D721Med (cell line): ENCODE measurements at regions not wholly inside any gene's neighbourhood (a gene's known extent, or its start where the extent isn't known, plus 50 kb on each side); places are given as distances from the start of the nearest gene placed in this dataset.

Source experiments
- DNase-seq: peaks from one replicate; pipeline ENCODE4 v3.0.0; 2011; ENCODE audit warnings: low spot score; ENCODE audit not compliant: insufficient read length
- FAIRE-seq: peaks from 2 replicates; lab custom pipeline; 2011; peaks lifted over from hg19 to GRCh38; lab: Jason Lieb, UNC
- TF ChIP-seq, protein P1 (sequence below): IDR thresholded peaks from 2 replicates; pipeline ENCODE4 v1.5.1; 2012; ENCODE audit warnings: mild to moderate bottlenecking, control low read depth; ENCODE audit not compliant: insufficient read depth; ENCODE audit errors: missing control alignments

DNA sequence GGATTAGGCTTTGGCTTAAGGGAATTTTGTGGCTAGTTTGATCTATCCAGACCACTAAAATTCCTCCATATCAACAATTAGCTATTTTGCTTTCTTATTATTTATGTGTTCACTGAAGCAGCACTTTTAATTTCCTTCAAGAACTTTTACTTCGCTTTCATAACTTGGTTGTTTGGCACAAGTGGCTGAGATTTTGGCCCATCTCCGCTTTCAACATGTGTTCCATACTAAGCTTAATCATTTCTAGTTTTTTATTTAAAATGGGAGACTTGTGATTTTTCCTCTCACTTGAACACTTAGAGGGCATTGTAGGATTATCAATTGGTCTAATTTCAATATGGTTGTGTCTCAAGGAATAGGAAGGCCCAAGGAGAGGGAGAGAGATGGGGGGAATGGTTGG, 102.4 kb upstream of the HSF2 start:
- DNase-seq (no peak), FAIRE-seq (no peak)
- TF ChIP-seq, protein P1, sequence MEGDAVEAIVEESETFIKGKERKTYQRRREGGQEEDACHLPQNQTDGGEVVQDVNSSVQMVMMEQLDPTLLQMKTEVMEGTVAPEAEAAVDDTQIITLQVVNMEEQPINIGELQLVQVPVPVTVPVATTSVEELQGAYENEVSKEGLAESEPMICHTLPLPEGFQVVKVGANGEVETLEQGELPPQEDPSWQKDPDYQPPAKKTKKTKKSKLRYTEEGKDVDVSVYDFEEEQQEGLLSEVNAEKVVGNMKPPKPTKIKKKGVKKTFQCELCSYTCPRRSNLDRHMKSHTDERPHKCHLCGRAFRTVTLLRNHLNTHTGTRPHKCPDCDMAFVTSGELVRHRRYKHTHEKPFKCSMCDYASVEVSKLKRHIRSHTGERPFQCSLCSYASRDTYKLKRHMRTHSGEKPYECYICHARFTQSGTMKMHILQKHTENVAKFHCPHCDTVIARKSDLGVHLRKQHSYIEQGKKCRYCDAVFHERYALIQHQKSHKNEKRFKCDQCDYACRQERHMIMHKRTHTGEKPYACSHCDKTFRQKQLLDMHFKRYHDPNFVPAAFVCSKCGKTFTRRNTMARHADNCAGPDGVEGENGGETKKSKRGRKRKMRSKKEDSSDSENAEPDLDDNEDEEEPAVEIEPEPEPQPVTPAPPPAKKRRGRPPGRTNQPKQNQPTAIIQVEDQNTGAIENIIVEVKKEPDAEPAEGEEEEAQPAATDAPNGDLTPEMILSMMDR, result no peak

DNA sequence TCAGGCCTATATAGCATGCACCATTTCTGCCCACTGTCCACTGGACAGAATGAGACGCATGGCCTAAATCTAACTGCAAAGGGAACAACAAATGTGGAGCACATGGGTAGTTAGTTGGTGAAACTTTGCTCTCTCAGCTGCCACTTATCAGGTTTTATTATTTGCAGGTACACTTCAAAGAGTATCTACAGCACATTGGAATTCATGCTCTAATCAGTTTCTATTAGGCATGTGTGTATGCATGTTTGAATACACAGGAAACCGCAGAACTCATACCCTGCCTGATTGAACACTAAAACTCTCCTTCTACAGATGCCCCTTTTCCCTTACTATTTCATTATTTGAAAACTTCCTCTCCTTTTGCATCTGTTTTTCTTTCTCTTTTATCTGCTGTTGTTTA, 97.4 kb upstream of the HSF2 start:
- DNase-seq (no peak), FAIRE-seq (no peak)
- TF ChIP-seq, protein P1, result no peak

DNA sequence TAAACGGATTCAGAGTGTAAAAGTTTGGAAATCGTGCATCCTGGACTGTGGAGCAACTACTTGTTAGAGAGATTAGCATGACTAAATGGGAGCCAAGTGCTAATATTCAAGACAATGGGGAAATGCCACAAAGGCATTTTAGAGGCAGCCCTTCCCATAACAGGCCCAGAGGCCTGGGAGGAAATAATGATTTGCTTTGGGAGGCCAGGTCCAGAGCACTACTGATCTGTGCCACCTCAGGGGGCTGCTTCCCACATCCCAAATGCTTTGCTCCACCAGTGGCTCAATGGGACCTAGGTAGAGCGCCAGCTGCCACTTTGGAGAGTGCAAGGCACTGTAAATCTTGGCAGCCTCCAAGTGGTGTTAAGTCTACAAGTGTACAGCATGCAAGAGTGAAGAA, 91.9 kb upstream of the HSF2 start:
- TF ChIP-seq, protein P1, result no peak
- FAIRE-seq, result no peak

DNA sequence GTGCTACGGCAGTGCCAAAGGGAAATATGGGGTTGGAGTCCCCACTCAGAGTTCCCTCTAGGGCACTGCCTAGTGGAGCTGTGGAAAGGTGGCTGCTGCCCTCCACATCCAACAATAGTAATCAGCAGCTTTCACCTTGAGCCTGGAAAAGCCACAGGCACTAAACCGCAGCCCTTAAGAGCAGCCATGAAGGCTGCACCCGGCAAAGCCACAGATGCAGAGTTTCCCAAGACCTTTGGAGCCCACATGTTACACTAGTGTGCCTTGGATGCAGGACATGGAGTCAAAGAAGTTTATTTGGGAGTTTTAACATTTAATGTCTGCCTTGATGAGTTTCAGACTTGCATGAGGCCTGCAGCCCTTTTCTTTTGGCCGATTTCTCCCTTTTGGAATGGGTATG, 91.4 kb upstream of the HSF2 start:
- FAIRE-seq (no peak), DNase-seq (no peak)
- TF ChIP-seq, protein P1, result no peak

More for the DNA sequence above, 91.9 kb upstream of the HSF2 start:
- DNase-seq, result no peak

DNA sequence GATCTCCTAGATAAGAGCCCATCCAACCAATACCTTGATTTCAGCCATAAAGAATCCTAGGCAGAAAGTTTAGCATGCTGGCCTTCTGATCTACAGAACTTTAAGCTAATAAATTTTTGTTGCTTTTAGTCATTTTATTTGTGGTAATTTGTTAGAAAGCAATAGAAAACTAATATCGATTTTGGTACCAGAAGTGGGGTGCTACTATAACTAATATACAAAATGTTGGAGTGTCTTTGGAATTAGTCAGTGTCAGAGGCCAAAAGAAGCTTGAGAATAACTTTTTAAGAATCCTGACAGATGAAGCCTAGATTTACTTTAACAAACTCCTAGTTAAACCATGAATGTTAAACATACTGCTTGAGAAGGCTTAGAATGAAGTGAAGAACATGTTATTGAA, 83.6 kb upstream of the HSF2 start:
- no peak for FAIRE-seq
- TF ChIP-seq, protein P1, result no peak
- DNase-seq, result no peak

DNA sequence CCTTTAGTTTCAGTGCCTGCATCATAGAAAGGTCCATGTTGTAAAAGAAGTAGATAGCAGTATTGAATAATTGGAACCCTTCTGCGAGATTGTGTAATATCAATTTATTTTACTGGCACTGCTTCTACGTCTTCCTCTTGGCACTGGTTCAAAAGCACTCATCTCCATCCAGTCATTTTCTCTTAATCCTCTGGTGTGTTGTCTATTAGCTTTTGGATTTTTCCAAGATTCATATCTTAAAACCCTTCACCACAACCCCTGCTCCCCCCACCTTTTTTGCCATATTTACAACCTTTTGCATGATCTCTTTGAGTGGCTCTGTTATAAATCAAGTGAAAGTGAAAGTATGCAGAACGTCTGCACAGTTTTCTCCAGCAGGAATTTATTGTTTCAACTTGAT, 76.6 kb upstream of the HSF2 start:
- DNase-seq (no peak), FAIRE-seq (no peak)
- TF ChIP-seq, protein P1, result no peak

DNA sequence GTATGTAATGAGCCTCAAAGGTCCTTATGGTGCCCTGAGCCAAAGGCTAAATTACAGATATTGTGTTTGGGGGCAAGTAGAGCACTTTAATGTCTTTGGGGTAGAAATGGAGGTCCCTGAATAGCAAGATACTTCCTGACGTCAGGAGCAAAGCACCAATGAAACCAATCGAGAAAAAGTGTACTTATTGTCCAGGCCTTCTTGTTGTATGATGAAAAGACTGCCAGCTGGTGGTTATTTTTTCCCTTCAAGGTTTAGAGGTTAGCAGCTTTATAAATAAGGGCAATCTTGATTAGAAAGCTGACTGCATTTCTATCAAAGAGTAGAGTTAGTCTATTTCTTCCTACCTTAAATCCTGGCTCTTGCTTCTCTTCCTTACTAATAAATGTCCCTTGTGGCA, 76.1 kb upstream of the HSF2 start:
- no peak for DNase-seq
- TF ChIP-seq, protein P1, result no peak
- FAIRE-seq, result no peak
